ENCODE measurements at regions not wholly inside any gene's neighbourhood (a gene's known extent, or its start where the extent isn't known, plus 50 kb on each side); places are given as distances from the start of the nearest gene placed in this dataset.

DNA sequence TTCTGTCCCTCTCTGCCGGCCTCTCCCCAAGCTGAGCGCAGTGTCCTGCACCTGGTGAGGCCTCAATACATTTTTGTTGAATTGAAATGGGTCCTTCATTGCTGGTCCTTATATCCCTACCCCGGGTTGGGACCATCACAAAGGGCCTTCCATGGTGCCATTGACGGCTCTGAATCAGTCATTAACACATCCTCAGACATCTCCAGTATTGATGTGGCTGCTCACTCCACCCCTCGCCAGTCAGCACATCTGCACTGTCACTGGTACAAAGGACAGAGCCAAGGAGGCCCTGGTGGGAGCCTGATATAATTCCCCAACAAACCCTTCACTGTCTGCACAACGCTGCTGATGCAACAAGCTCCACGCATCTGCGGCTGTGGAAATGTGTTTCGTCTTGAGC, 191.6 kb upstream of the TOPAZ1 start:
- H3K36me3 Mint-ChIP-seq, result peaks cover 0 to 2% (median 0%) of the 10 kb centered on the region in 3 donors
- no peak overlapping the region for H3K27ac ChIP-seq (ENCODE audit: low read depth, low read length)
- no peaks in the 10 kb centered on the region for H3K9me3 ChIP-seq (ENCODE audit: low read length)
- ChIA-PET CTCF (no interaction called here), POLR2A (no interaction called here)
- no peaks in the 10 kb centered on the region for H3K4me1 Mint-ChIP-seq
- no peak overlapping the region for H3K27ac Mint-ChIP-seq
- peaks cover 16 to 33% of the 10 kb centered on the region in 2 donors for H3K27me3 Mint-ChIP-seq
- no peak overlapping the region for H3K4me3 ChIP-seq (ENCODE audit: low read length)
- no peaks in the 10 kb centered on the region for H3K9me3 Mint-ChIP-seq
- H3K4me3 Mint-ChIP-seq, result no peak overlapping the region
- no peaks in the 10 kb centered on the region for H3K27me3 ChIP-seq (ENCODE audit: insufficient read depth, low read length, poor library complexity, severe bottlenecking)
- H3K36me3 ChIP-seq (ENCODE audit: insufficient read depth, low read length), result no peaks in the 10 kb centered on the region
- H3K4me1 ChIP-seq (ENCODE audit: insufficient read depth, low read length), result no peaks in the 10 kb centered on the region
- no peak for DNase-seq

DNA sequence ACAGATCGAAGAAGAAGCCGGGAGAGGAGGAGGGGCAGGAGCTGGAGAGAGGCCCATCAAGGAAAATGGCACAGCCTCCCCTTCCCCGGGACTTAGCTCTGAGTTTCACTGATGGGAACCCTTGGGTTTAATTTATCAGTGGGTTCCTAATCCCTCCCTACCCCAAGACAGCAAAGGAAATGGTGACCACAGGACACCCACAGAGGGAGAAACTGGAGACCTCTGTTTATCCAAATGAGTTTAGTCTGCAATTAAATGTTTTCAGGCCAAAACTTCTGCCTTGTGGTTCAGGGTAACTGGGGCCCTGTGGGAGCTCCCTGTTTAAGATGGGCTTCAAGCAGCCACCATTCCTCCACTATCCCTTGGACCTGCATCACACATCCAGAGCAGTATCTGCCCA, 190.8 kb upstream of the TOPAZ1 start:
- Mint-ChIP-seq H3K4me1 (no peaks in the 10 kb centered on the region), H3K36me3 (peaks cover 0 to 2% (median 0%) of the 10 kb centered on the region in 3 donors), H3K9me3 (no peaks in the 10 kb centered on the region), H3K27me3 (peaks cover 16 to 33% of the 10 kb centered on the region in 2 donors), H3K4me3 (no peak overlapping the region), H3K27ac (no peak overlapping the region)
- ChIA-PET POLR2A (no interaction called here), CTCF (no interaction called here)
- Histone ChIP-seq H3K27ac (ENCODE audit: low read depth, low read length) (no peak overlapping the region), H3K36me3 (ENCODE audit: insufficient read depth, low read length) (no peaks in the 10 kb centered on the region), H3K4me3 (ENCODE audit: low read length) (no peak overlapping the region), H3K27me3 (ENCODE audit: insufficient read depth, low read length, poor library complexity, severe bottlenecking) (no peaks in the 10 kb centered on the region), H3K4me1 (ENCODE audit: insufficient read depth, low read length) (no peaks in the 10 kb centered on the region), H3K9me3 (ENCODE audit: low read length) (no peaks in the 10 kb centered on the region)
- DNase-seq, result no peak

DNA sequence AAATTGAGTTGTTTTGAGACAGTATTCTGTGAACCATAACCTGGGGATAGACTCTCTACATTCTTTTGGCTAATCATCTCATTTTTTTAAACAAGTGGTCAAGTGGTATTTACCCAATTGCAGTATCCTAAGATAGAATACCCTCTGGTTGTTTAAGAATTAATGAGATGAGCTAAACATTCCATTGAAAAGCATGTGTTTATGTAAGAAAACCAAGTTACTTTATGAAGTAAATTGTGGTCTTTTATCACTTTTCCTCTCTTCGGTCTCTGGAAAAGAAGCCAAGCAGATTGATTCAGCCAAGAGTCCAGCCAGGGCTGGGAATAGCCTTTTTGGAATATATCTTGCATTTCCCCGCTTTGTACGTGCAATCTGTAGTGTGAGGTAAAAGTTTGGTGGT, 185.7 kb upstream of the TOPAZ1 start:
- no peaks in the 10 kb centered on the region for H3K4me1 ChIP-seq (ENCODE audit: insufficient read depth, low read length)
- ChIA-PET CTCF (no interaction called here), POLR2A (no interaction called here)
- Mint-ChIP-seq H3K27me3 (peaks cover 15 to 59% of the 10 kb centered on the region in 2 donors), H3K27ac (no peak overlapping the region), H3K9me3 (no peaks in the 10 kb centered on the region), H3K4me1 (peaks cover 8 to 18% (median 12%) of the 10 kb centered on the region in 3 donors), H3K4me3 (no peak overlapping the region), H3K36me3 (peaks cover 0 to 2% (median 0%) of the 10 kb centered on the region in 3 donors)
- no peaks in the 10 kb centered on the region for H3K27me3 ChIP-seq (ENCODE audit: insufficient read depth, low read length, poor library complexity, severe bottlenecking)
- H3K9me3 ChIP-seq (ENCODE audit: low read length), result no peaks in the 10 kb centered on the region
- H3K36me3 ChIP-seq (ENCODE audit: insufficient read depth, low read length), result no peaks in the 10 kb centered on the region
- no peak overlapping the region for H3K27ac ChIP-seq (ENCODE audit: low read depth, low read length)
- no peak for DNase-seq
- H3K4me3 ChIP-seq (ENCODE audit: low read length), result no peak overlapping the region

DNA sequence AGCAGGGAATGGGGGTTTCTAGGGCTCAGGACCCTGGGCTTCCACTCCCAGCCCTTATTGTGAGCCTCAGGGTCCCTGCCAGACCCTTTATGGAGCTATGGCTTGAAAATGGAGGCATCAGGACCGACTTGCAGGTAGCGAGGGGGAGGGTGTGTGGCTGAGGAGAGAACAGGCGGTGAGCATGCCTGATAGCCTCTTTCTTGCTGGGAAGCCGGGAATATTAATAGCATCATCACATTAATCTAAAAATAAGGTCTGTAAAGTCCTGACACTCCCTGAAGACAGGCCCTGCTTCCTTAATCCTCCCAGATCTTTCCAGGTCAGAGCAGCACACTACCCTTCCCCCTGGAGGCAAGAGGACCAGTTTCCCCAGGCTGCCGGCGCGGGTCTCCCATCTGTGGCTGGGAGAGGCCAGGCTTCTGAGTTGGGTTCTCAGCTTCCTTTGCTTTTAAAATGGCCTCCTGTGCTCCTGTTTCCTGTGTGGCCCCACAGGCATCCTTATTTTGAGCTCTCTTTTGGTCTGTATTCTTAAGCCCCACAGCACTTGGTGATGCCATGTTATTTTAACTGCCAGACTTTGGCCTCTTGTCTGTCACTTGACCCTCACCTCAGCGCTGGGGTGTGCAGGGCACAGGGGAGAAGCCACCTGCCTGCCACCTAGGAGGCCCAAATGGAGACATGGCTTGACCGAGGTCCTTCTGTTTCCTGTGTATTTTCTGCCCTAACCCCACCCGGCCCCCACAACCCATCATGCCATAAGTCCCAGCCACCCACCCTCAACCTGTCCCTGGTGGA, 185.0 kb upstream of the TOPAZ1 start:
- Histone ChIP-seq H3K27me3 (ENCODE audit: insufficient read depth, low read length, poor library complexity, severe bottlenecking) (no peaks in the 10 kb centered on the region), H3K9me3 (ENCODE audit: low read length) (no peaks in the 10 kb centered on the region), H3K4me3 (ENCODE audit: low read length) (no peak overlapping the region), H3K4me1 (ENCODE audit: insufficient read depth, low read length) (no peaks in the 10 kb centered on the region), H3K27ac (ENCODE audit: low read depth, low read length) (no peak overlapping the region), H3K36me3 (ENCODE audit: insufficient read depth, low read length) (no peaks in the 10 kb centered on the region)
- Mint-ChIP-seq H3K27ac (no peak overlapping the region), H3K27me3 (peaks cover 12 to 55% of the 10 kb centered on the region in 2 donors), H3K4me1 (peaks cover 8 to 18% (median 12%) of the 10 kb centered on the region in 3 donors), H3K4me3 (no peak overlapping the region), H3K36me3 (peaks cover 0 to 2% (median 0%) of the 10 kb centered on the region in 3 donors), H3K9me3 (no peaks in the 10 kb centered on the region)
- no peak for DNase-seq
- POLR2A ChIA-PET, result no interaction called here
- CTCF ChIA-PET, result no interaction called here

DNA sequence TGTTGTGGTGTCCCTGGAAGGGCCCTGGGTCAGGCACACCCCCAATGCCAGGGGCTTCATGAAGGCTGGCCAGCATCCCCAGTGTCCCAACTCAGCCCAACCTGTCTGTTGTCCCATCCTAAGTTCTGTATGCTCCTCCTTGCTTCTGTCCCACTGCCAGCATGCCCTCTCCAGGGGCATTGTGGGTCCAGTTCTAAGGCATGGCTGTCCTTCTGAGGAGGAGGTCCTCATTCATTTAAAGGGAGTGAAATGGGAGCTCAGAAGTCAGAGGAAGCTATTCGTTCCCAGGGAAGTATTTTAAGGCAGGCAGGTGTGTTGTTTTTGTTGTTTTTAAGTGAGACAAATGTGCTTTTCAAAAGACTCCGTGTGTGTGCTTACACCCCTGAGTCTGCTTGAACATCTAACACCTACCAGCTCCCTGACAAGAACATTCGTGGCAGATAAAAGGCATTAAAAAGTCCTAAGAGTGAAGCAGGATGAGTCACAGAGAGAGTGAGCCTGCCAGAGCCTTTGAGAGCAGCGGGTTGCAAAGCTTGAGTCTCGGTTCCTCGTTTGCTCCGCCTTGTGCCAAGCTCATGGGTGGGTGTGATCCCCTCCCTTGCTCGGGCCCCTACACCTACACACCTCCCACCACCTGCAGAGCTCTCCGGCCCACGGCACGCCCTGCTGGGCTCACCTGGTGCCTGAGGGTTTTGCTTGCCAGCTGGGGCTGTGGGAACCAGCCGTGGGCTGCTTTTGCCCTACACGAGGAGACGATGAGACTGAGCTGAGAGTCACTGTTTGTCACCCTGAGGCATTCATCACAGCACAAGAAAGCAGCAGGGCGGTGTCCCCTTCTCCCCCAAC, 183.4 kb upstream of the TOPAZ1 start:
- POLR2A ChIA-PET, result no interaction called here
- Mint-ChIP-seq H3K36me3 (peaks cover 0 to 2% (median 0%) of the 10 kb centered on the region in 3 donors), H3K27ac (no peak overlapping the region), H3K27me3 (peaks cover 15 to 62% of the 10 kb centered on the region in 2 donors), H3K9me3 (no peaks in the 10 kb centered on the region), H3K4me1 (peaks cover 8 to 18% (median 12%) of the 10 kb centered on the region in 3 donors), H3K4me3 (peak overlapping the region in 4 of 7 donors; percentile 9 to 73 (median 16))
- H3K4me3 ChIP-seq (ENCODE audit: low read length), result no peak overlapping the region
- no peaks in the 10 kb centered on the region for H3K36me3 ChIP-seq (ENCODE audit: insufficient read depth, low read length)
- no peaks in the 10 kb centered on the region for H3K27me3 ChIP-seq (ENCODE audit: insufficient read depth, low read length, poor library complexity, severe bottlenecking)
- H3K4me1 ChIP-seq (ENCODE audit: insufficient read depth, low read length), result no peaks in the 10 kb centered on the region
- CTCF ChIA-PET, result no interaction called here
- peak in 1 of 5 donors; percentile 2 for DNase-seq
- no peak overlapping the region for H3K27ac ChIP-seq (ENCODE audit: low read depth, low read length)
- no peaks in the 10 kb centered on the region for H3K9me3 ChIP-seq (ENCODE audit: low read length)

DNA sequence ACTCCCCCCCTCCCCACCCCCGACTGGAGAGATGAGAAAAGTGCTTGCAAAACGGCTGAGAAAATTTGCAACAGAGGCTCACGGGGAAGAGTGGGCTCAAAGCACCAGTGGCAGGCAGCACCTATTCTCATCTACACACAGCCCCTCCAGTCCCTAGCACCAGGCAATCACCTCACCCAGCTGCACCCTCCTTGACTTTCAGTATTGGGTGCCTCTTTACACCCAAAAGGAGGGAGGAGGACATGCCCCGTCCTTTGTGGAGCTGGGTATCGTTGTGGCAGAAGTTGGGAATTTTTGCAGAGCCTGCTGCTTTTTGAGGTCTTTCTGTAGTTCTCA, 182.8 kb upstream of the TOPAZ1 start:
- Histone ChIP-seq H3K4me3 (ENCODE audit: low read length) (no peak overlapping the region), H3K27me3 (ENCODE audit: insufficient read depth, low read length, poor library complexity, severe bottlenecking) (no peaks in the 10 kb centered on the region), H3K27ac (ENCODE audit: low read depth, low read length) (no peak overlapping the region), H3K9me3 (ENCODE audit: low read length) (no peaks in the 10 kb centered on the region), H3K4me1 (ENCODE audit: insufficient read depth, low read length) (no peaks in the 10 kb centered on the region), H3K36me3 (ENCODE audit: insufficient read depth, low read length) (no peaks in the 10 kb centered on the region)
- H3K9me3 Mint-ChIP-seq, result no peaks in the 10 kb centered on the region
- H3K4me3 Mint-ChIP-seq, result no peak overlapping the region
- H3K4me1 Mint-ChIP-seq, result peaks cover 8 to 18% (median 12%) of the 10 kb centered on the region in 3 donors
- DNase-seq, result no peak
- POLR2A ChIA-PET, result no interaction called here
- H3K36me3 Mint-ChIP-seq, result peaks cover 0 to 2% (median 0%) of the 10 kb centered on the region in 3 donors
- H3K27ac Mint-ChIP-seq, result no peak overlapping the region
- peaks cover 12 to 64% of the 10 kb centered on the region in 2 donors for H3K27me3 Mint-ChIP-seq
- CTCF ChIA-PET, result no interaction called here

DNA sequence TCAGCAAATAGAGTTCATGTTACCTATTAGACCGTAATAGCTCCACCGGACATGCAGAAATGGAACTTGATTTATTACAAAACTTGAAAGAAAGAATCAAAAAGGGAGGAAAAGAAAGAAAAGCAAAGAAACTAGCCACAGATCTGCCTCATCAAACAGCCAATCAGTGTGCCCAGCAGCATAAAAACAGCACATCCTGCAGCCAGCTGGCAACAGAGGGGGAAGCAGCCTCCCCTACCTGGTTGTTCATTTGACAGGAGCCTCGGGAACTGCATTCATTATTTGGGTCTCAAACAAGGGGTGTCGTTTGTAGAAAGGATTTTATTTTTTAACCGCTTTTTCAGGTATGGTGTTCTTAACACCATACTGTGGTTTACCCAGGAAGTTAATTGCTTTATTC, 181.5 kb upstream of the TOPAZ1 start:
- no peaks in the 10 kb centered on the region for H3K36me3 Mint-ChIP-seq
- no peak overlapping the region for H3K27ac Mint-ChIP-seq
- ChIA-PET CTCF (no interaction called here), POLR2A (no interaction called here)
- Histone ChIP-seq H3K27me3 (ENCODE audit: insufficient read depth, low read length, poor library complexity, severe bottlenecking) (no peaks in the 10 kb centered on the region), H3K9me3 (ENCODE audit: low read length) (no peaks in the 10 kb centered on the region), H3K4me1 (ENCODE audit: insufficient read depth, low read length) (no peaks in the 10 kb centered on the region), H3K27ac (ENCODE audit: low read depth, low read length) (no peak overlapping the region), H3K36me3 (ENCODE audit: insufficient read depth, low read length) (no peaks in the 10 kb centered on the region), H3K4me3 (ENCODE audit: low read length) (no peak overlapping the region)
- no peak for DNase-seq
- H3K4me3 Mint-ChIP-seq, result no peak overlapping the region
- H3K4me1 Mint-ChIP-seq, result peaks cover 8 to 18% (median 12%) of the 10 kb centered on the region in 3 donors
- H3K27me3 Mint-ChIP-seq, result peaks cover 9 to 63% of the 10 kb centered on the region in 2 donors
- H3K9me3 Mint-ChIP-seq, result no peaks in the 10 kb centered on the region

DNA sequence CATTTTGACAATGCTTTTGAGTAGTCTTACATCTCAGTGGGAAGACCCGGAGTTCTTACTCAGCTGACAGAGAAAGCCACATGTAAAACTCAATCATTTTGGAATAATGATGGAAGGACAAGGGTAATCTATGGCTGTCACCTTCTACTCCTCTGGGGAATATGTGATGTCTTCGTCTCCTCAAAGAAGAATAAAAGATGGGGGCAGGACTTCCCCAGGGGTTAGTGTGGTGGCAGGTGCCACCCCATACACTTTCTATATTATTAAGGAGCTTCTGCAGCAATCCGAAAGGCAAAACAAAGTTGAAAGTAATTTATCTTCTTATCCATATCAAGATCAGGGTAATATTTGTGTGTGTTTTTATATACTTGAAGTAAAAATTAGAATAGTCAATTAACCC, 180.4 kb upstream of the TOPAZ1 start:
- Mint-ChIP-seq H3K27ac (no peak overlapping the region), H3K9me3 (no peaks in the 10 kb centered on the region), H3K36me3 (no peaks in the 10 kb centered on the region), H3K4me1 (peaks cover 8 to 18% (median 12%) of the 10 kb centered on the region in 3 donors), H3K4me3 (no peak overlapping the region), H3K27me3 (peaks cover 8 to 61% of the 10 kb centered on the region in 2 donors)
- POLR2A ChIA-PET, result no interaction called here
- DNase-seq, result no peak
- H3K4me3 ChIP-seq (ENCODE audit: low read length), result no peak overlapping the region
- H3K9me3 ChIP-seq (ENCODE audit: low read length), result no peaks in the 10 kb centered on the region
- H3K4me1 ChIP-seq (ENCODE audit: insufficient read depth, low read length), result no peaks in the 10 kb centered on the region
- no peaks in the 10 kb centered on the region for H3K36me3 ChIP-seq (ENCODE audit: insufficient read depth, low read length)
- no peaks in the 10 kb centered on the region for H3K27me3 ChIP-seq (ENCODE audit: insufficient read depth, low read length, poor library complexity, severe bottlenecking)
- CTCF ChIA-PET, result no interaction called here
- H3K27ac ChIP-seq (ENCODE audit: low read depth, low read length), result no peak overlapping the region
